ENCODE measurements at regions not wholly inside any gene's neighbourhood (a gene's known extent, or its start where the extent isn't known, plus 50 kb on each side); places are given as distances from the start of the nearest gene placed in this dataset.

DNA sequence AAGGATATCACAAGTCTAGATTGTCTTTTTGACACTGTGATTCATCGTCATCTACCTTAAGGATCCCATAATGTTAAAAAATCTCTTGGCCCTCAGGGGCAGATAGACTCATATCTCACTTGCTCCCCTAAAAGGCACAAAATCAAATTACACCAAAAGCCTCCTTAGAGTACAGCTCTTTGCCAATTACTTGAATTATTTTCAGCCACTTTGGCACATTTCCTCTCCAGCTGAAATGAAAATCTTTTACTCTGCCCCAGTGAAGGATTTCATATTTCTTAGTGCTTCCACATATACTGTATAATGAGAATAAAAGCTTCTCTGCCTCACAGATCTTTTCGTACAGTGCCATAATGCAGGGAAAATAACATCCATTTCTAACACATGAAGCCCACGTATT lies 190.7 kb upstream of the GBE1 start:
- no peak overlapping the region for H3K27ac ChIP-seq
- no peak for TF ChIP-seq ZFX (IDR thresholded peaks at IDR 0.05)
- TF ChIP-seq, protein P1, sequence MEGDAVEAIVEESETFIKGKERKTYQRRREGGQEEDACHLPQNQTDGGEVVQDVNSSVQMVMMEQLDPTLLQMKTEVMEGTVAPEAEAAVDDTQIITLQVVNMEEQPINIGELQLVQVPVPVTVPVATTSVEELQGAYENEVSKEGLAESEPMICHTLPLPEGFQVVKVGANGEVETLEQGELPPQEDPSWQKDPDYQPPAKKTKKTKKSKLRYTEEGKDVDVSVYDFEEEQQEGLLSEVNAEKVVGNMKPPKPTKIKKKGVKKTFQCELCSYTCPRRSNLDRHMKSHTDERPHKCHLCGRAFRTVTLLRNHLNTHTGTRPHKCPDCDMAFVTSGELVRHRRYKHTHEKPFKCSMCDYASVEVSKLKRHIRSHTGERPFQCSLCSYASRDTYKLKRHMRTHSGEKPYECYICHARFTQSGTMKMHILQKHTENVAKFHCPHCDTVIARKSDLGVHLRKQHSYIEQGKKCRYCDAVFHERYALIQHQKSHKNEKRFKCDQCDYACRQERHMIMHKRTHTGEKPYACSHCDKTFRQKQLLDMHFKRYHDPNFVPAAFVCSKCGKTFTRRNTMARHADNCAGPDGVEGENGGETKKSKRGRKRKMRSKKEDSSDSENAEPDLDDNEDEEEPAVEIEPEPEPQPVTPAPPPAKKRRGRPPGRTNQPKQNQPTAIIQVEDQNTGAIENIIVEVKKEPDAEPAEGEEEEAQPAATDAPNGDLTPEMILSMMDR (conservative IDR thresholded peaks at IDR 0.05), result no peak

DNA sequence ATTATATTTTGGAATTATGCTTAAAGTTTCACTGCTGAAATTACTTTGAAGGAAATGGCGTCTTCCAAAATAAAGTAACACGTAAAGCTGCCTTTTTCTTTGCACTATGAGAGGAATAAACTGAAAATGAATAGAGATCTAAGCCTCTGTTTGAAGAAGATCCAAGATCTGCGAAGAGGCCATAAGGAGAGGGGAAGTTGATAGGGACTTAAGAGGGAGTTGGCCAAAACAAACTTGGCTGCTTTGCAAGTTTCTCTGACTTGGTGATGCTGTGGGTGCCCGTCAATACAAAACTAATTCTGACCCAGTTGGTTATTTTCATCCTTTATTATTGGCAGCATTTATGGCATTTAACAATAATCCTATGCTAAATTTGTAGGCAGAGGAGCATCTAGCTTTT lies 190.2 kb upstream of the GBE1 start:
- no peak for TF ChIP-seq ZFX (IDR thresholded peaks at IDR 0.05)
- TF ChIP-seq, protein P1 (conservative IDR thresholded peaks at IDR 0.05), result no peak
- H3K27ac ChIP-seq, result no peak overlapping the region

DNA sequence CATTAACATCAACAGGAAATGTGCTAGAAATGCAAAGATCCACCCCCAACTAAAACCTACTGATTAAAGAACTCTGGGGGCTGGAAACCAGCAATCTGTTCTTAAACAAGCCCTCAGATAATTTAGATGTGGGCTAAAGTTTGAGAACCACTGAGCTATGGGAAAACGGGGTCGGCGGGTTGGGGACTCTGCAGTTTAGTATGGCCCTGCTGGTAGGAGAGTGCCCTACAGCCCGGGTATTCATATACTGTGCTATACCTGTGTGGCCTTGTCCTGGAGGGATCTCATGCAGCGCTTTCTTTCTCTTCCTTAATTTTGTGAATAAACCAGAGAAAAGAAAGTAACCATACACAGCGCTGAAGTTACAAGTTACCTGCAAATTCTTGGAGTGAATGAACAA lies 189.7 kb upstream of the GBE1 start:
- H3K27ac ChIP-seq, result no peak overlapping the region
- TF ChIP-seq, protein P1 (conservative IDR thresholded peaks at IDR 0.05), result no peak
- no peak for TF ChIP-seq ZFX (IDR thresholded peaks at IDR 0.05)

DNA sequence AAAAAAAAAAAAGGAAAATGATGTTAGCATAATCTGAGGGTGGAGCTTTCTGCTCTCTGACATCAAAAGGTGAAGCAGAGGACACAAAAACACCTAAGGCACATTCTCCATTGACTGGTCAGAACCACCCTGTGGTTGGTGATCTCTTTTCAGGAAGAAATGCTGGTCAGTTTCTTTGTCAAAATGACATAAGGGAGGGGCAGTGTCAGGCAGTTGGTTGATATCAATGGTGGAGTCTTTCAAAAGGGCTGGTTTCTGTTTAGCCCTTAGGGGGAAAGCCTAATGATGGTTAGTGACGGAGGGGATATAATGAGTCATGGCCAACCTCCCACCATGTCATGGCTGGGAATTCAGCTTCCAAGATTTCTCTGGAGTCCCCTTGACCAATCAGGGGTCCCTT lies 185.9 kb upstream of the GBE1 start:
- TF ChIP-seq, protein P1 (conservative IDR thresholded peaks at IDR 0.05), result no peak
- no peak for TF ChIP-seq ZFX (IDR thresholded peaks at IDR 0.05)
- no peak overlapping the region for H3K27ac ChIP-seq

DNA sequence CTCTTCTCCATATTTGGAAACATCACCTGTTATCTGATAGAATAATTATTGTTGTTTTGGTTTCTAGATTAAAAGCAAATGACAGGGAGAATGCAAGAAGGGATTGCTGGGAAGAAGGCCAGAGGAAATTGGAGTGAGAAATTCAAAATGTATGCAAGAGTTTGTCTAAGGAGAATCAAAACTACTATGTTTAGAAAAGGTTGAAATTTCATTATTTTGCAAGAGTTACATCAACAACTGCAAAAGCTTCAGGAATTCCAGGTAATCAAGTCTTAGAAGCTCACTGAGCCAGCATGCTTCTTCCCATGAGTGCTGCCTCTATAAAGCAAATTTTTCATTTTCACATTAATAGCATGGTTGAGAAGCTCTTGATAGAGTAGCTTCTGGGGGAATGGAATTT lies 177.2 kb upstream of the GBE1 start:
- no peak overlapping the region for H3K27ac ChIP-seq
- TF ChIP-seq, protein P1 (conservative IDR thresholded peaks at IDR 0.05), result no peak

DNA sequence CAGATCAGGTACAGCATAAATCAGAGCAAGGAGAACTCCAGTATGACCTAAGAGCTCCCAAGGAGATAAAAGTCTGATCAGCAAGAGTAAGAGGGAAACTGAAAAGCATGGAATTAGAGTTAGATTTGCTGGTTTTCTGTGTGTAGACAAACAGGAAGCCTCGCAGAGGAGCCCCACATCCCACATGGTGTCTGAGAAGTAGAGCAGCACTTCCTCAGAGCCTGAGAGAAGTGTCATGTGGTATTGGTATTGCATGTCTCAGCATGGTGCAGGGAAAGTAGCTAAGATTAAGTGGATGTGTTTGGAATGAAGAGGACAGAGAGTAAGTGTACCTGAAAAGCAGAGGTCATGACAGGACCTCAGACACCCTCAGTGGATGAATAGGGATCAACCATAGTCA lies 175.4 kb upstream of the GBE1 start:
- TF ChIP-seq, protein P1 (conservative IDR thresholded peaks at IDR 0.05), result no peak
- TF ChIP-seq ZFX (IDR thresholded peaks at IDR 0.05), result no peak
- H3K27ac ChIP-seq, result no peak overlapping the region

DNA sequence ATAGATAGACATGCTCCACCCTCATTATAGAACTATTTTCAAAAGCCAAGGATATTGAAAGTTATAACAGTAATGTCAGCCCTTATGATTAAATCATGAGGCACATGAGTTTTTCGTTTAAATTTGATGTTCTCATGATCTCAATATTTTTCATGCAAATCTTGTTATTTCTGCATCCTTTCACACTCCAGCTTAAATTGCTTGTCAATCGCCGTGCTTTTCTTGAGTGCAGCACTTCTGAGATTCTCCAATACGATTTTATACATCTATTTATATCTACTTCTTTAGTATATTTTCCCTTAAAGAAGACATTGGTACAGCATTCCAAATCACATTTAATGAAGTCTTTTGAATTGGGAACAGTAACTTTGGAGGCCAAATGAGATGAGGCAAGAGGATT lies 171.2 kb upstream of the GBE1 start:
- no peak overlapping the region for H3K27ac ChIP-seq
- TF ChIP-seq ZFX (IDR thresholded peaks at IDR 0.05), result no peak
- TF ChIP-seq, protein P1 (conservative IDR thresholded peaks at IDR 0.05), result no peak
